NCI-H82 treated with DMSO at 0.1 percent for 48 hours (cell line): ENCODE measurements at regions not wholly inside any gene's neighbourhood (a gene's known extent, or its start where the extent isn't known, plus 50 kb on each side); places are given as distances from the start of the nearest gene placed in this dataset.
A peak's percentile ranks its signal among the peaks of the same experiment; 100 is the strongest.
"Not testable (repeated sequence)": the region's sequence is repeated elsewhere in the genome, so short reads cannot be mapped to it uniquely, and the experiment has no call there.

Source experiments
- DNase-seq: peaks from one replicate; lab custom pipeline; 2025; ENCODE audit not compliant: unreplicated experiment; lab: John Stamatoyannopoulos, UW

- DNase-seq, result no peak
Observed at GRCh38 chr11:29184939-29185890, 831.6 kb downstream of the KCNA4 start.

- DNase-seq, result no peak
Observed at GRCh38 chr11:29183301-29183700, 833.5 kb downstream of the KCNA4 start.

- no peak for DNase-seq
Observed at GRCh38 chr11:29173660-29174062, 843.2 kb downstream of the KCNA4 start.

GRCh38 chr11:29171360-29171950, 845.4 kb downstream of the KCNA4 start:
- DNase-seq, result no peak

- DNase-seq, result peak; percentile 77
Observed at GRCh38 chr11:29166306-29166705, 850.5 kb downstream of the KCNA4 start.

GRCh38 chr11:29163231-29163630, 853.6 kb downstream of the KCNA4 start:
- DNase-seq, result no peak

GRCh38 chr11:29162491-29162890, 854.3 kb downstream of the KCNA4 start:
- DNase-seq, result no peak

GRCh38 chr11:29161191-29161590, 855.6 kb downstream of the KCNA4 start:
- peak; percentile 12 for DNase-seq

GRCh38 chr11:29159552-29160465, 857.0 kb downstream of the KCNA4 start:
- DNase-seq, result peak; percentile 15

- no peak for DNase-seq
Observed at GRCh38 chr11:29153078-29153477, 863.8 kb downstream of the KCNA4 start.

- DNase-seq, result not testable (repeated sequence)
Observed at GRCh38 chr11:29142573-29142972, 874.3 kb downstream of the KCNA4 start.

GRCh38 chr11:29135504-29135903, 881.3 kb downstream of the KCNA4 start:
- DNase-seq, result no peak

- DNase-seq, result no peak
Observed at GRCh38 chr11:29131055-29131454, 885.8 kb downstream of the KCNA4 start.

GRCh38 chr11:29129844-29130243, 887.0 kb downstream of the KCNA4 start:
- DNase-seq, result no peak

- no peak for DNase-seq
Observed at GRCh38 chr11:29127461-29127860, 889.4 kb downstream of the KCNA4 start.

GRCh38 chr11:29125606-29126005, 891.2 kb downstream of the KCNA4 start:
- no peak for DNase-seq

GRCh38 chr11:29124470-29124869, 892.4 kb downstream of the KCNA4 start:
- DNase-seq, result peak; percentile 21

- no peak for DNase-seq
Observed at GRCh38 chr11:29119707-29120618, 896.9 kb downstream of the KCNA4 start.

- DNase-seq, result no peak
Observed at GRCh38 chr11:29119116-29119515, 897.7 kb downstream of the KCNA4 start.

- no peak for DNase-seq
Observed at GRCh38 chr11:29100967-29101366, 915.9 kb downstream of the KCNA4 start.
